RPMI8226 (cell line): ENCODE measurements at regions not wholly inside any gene's neighbourhood (a gene's known extent, or its start where the extent isn't known, plus 50 kb on each side); places are given as distances from the start of the nearest gene placed in this dataset.
A peak's percentile ranks its signal among the peaks of the same experiment; 100 is the strongest.
"Not testable (repeated sequence)": the region's sequence is repeated elsewhere in the genome, so short reads cannot be mapped to it uniquely, and the experiment has no call there.

ENCODE experiments used
- DNase-seq: peaks from one replicate; pipeline ENCODE4 v3.0.0-alpha.2; 2015

GRCh38 chr3:55294557-55294956 is 192.5 kb downstream of the WNT5A start:
- DNase-seq, result peak; percentile 3

GRCh38 chr3:55292360-55292759 is 194.7 kb downstream of the WNT5A start:
- no peak for DNase-seq

GRCh38 chr3:55288657-55289056 is 198.4 kb downstream of the WNT5A start:
- no peak for DNase-seq

- no peak for DNase-seq
These were observed 200.4 kb downstream of the WNT5A start for GRCh38 chr3:55286693-55287092.

GRCh38 chr3:55285156-55285555 is 201.9 kb downstream of the WNT5A start:
- no peak for DNase-seq

- no peak for DNase-seq
These were observed 203.6 kb downstream of the WNT5A start for GRCh38 chr3:55283441-55283925.

- no peak for DNase-seq
These were observed 204.1 kb downstream of the WNT5A start for GRCh38 chr3:55282994-55283393.

- DNase-seq, result no peak
These were observed 215.0 kb downstream of the WNT5A start for GRCh38 chr3:55272031-55272645.

- no peak for DNase-seq
These were observed 215.6 kb downstream of the WNT5A start for GRCh38 chr3:55271549-55271948.

- DNase-seq, result no peak
These were observed 216.1 kb downstream of the WNT5A start for GRCh38 chr3:55270976-55271375.

- DNase-seq, result no peak
These were observed 217.5 kb downstream of the WNT5A start for GRCh38 chr3:55269636-55270035.

GRCh38 chr3:55269096-55269495 is 218.0 kb downstream of the WNT5A start:
- DNase-seq, result no peak

- no peak for DNase-seq
These were observed 219.7 kb downstream of the WNT5A start for GRCh38 chr3:55267206-55267930.

- no peak for DNase-seq
These were observed 222.2 kb downstream of the WNT5A start for GRCh38 chr3:55264919-55265318.

GRCh38 chr3:55252921-55253320 is 234.2 kb downstream of the WNT5A start:
- no peak for DNase-seq

- not testable (repeated sequence) for DNase-seq
These were observed 237.9 kb downstream of the WNT5A start for GRCh38 chr3:55249156-55249555.

- DNase-seq, result no peak
These were observed 239.4 kb downstream of the WNT5A start for GRCh38 chr3:55247666-55248065.

GRCh38 chr3:55246033-55246432 is 241.1 kb downstream of the WNT5A start:
- DNase-seq, result no peak

GRCh38 chr3:55245351-55245750 is 241.8 kb downstream of the WNT5A start:
- no peak for DNase-seq

GRCh38 chr3:55244247-55244646 is 242.9 kb downstream of the WNT5A start:
- DNase-seq, result no peak

- DNase-seq, result no peak
These were observed 243.4 kb downstream of the WNT5A start for GRCh38 chr3:55243678-55244077.

GRCh38 chr3:55242921-55243320 is 244.2 kb downstream of the WNT5A start:
- no peak for DNase-seq

- DNase-seq, result no peak
These were observed 246.0 kb downstream of the WNT5A start for GRCh38 chr3:55241098-55241497.

GRCh38 chr3:55235416-55235815 is 251.7 kb downstream of the WNT5A start:
- no peak for DNase-seq

- no peak for DNase-seq
These were observed 260.4 kb downstream of the WNT5A start for GRCh38 chr3:55226696-55227095.
